ENCODE measurements at regions not wholly inside any gene's neighbourhood (a gene's known extent, or its start where the extent isn't known, plus 50 kb on each side); places are given as distances from the start of the nearest gene placed in this dataset.

DNA sequence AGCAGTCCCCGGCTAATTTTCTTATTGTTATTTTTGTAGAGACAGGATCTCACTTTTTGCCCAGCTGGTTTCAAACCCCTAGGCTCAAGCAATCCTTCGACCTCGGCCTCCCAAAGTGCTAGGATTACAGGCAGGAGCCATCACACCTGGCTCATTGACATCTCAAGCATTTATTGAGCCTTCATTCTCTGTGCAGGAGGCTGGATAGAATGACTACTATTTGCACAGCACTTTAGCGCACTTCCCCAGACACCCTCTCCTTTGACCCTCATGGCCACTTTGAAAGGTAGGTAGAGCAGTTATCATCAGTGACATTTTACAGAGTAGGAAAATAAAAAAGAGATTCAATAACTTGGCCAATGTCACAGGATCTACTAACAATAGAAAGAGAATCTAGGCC lies 124.0 kb upstream of the STXBP5 start:
- TF ChIP-seq, protein P1, sequence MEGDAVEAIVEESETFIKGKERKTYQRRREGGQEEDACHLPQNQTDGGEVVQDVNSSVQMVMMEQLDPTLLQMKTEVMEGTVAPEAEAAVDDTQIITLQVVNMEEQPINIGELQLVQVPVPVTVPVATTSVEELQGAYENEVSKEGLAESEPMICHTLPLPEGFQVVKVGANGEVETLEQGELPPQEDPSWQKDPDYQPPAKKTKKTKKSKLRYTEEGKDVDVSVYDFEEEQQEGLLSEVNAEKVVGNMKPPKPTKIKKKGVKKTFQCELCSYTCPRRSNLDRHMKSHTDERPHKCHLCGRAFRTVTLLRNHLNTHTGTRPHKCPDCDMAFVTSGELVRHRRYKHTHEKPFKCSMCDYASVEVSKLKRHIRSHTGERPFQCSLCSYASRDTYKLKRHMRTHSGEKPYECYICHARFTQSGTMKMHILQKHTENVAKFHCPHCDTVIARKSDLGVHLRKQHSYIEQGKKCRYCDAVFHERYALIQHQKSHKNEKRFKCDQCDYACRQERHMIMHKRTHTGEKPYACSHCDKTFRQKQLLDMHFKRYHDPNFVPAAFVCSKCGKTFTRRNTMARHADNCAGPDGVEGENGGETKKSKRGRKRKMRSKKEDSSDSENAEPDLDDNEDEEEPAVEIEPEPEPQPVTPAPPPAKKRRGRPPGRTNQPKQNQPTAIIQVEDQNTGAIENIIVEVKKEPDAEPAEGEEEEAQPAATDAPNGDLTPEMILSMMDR (IDR thresholded peaks at IDR 0.05), result no peak
- TF ChIP-seq POLR2A (IDR thresholded peaks at IDR 0.05), result no peak

Data from esophagus squamous epithelium (tissue), 4 donors.